CD14-positive monocyte (primary cell): ENCODE measurements at regions not wholly inside any gene's neighbourhood (a gene's known extent, or its start where the extent isn't known, plus 50 kb on each side); places are given as distances from the start of the nearest gene placed in this dataset.
A peak's percentile ranks its signal among the peaks of the same experiment; 100 is the strongest.

ENCODE experiments used
- DNase-seq, 3 donors: peaks; one replicate each; pipeline ENCODE4 v3.0.0-alpha.2; 2011 to 2022
- H2AFZ ChIP-seq: 2 replicates; pipeline ENCODE4 v1.6.0; 2012; ENCODE audit warnings: mild to moderate bottlenecking, low read depth, low read length, inconsistent platforms; ENCODE audit not compliant: insufficient read depth, poor library complexity, severe bottlenecking
- H3K27ac ChIP-seq, 2 donors: 1 replicate in 1 of 2; 2 replicates in 1 of 2; pipeline ENCODE4 v1.5.1; 2012 to 2013; ENCODE audit warnings: low read length in 2 of 2, control low read depth in 1 of 2, inconsistent platforms in 1 of 2, low read depth in 1 of 2, mild to moderate bottlenecking in 1 of 2
- H3K27me3 ChIP-seq, 2 donors: one replicate each; pipeline versions ENCODE4 v1.6.0 to v1.6.1; 2011 to 2013; ENCODE audit warnings: low read length in 2 of 2; ENCODE audit not compliant: control insufficient read depth in 2 of 2, insufficient read depth in 2 of 2
- H3K36me3 ChIP-seq, 2 donors: replicated peaks in 1 of 2; 1 replicate in 1 of 2; 2 replicates in 1 of 2; pipeline versions ENCODE4 v1.5.1 to v1.6.1; 2012 to 2013; ENCODE audit warnings: low read length in 2 of 2, control low read depth in 1 of 2, inconsistent platforms in 1 of 2, mild to moderate bottlenecking in 1 of 2; ENCODE audit not compliant: insufficient read depth in 2 of 2, control insufficient read depth in 1 of 2
- H3K4me1 ChIP-seq, 2 donors: 1 replicate in 1 of 2; 2 replicates in 1 of 2; pipeline versions ENCODE4 v1.5.1 to v1.6.1; 2012 to 2013; ENCODE audit warnings: low read length in 2 of 2, control low read depth in 1 of 2, inconsistent platforms in 1 of 2, mild to moderate bottlenecking in 1 of 2, moderate library complexity in 1 of 2; ENCODE audit not compliant: insufficient read depth in 2 of 2, control insufficient read depth in 1 of 2
- H3K4me2 ChIP-seq: replicated peaks from 2 replicates; pipeline ENCODE3; 2012; ENCODE audit warnings: low read length, moderate library complexity, mild to moderate bottlenecking; ENCODE audit not compliant: poor library complexity, severe bottlenecking; ENCODE audit errors: extremely low read depth
- H3K4me3 ChIP-seq, 3 experiments: fragments of 200-600 bp in 1 of 3; sonication (generic) in 1 of 3; replicated peaks in 1 of 3; 1 replicate in 2 of 3; 2 replicates in 1 of 3; pipeline ENCODE4 v1.5.1; 2011 to 2013; ENCODE audit warnings: low read length in 3 of 3, mild to moderate bottlenecking in 3 of 3, control low read depth in 2 of 3, low read depth in 2 of 3, inconsistent platforms in 1 of 3, moderate library complexity in 1 of 3
- H3K79me2 ChIP-seq: 2 replicates; pipeline ENCODE4 v1.6.0; 2012; ENCODE audit warnings: mild to moderate bottlenecking, control low read depth, inconsistent platforms, low read length, moderate library complexity; ENCODE audit not compliant: insufficient read depth
- H3K9ac ChIP-seq: 2 replicates; pipeline ENCODE4 v1.6.0; 2017; ENCODE audit warnings: low read length, mild to moderate bottlenecking; ENCODE audit not compliant: insufficient read depth, poor library complexity, severe bottlenecking
- H3K9me3 ChIP-seq, 2 donors: replicated peaks in 1 of 2; 1 replicate in 1 of 2; 2 replicates in 1 of 2; pipeline versions ENCODE4 v1.5.1 to v1.6.1; 2012 to 2013; ENCODE audit warnings: low read length in 2 of 2, control low read depth in 1 of 2; ENCODE audit not compliant: control insufficient read depth in 1 of 2, insufficient read depth in 1 of 2
- H4K20me1 ChIP-seq: 2 replicates; pipeline ENCODE4 v1.6.0; 2012; ENCODE audit warnings: mild to moderate bottlenecking, low read length, control low read depth, moderate library complexity; ENCODE audit not compliant: insufficient read depth
- H3K27ac Mint-ChIP-seq, 7 donors: one replicate each; pipeline ENCODE4 v1.8.0; 2020; ENCODE audit warnings: mild to moderate bottlenecking in 7 of 7, mixed read lengths in 7 of 7, moderate library complexity in 6 of 7, inconsistent platforms in 2 of 7
- H3K27me3 Mint-ChIP-seq, 3 donors: one replicate each; pipeline ENCODE4 v1.8.0; 2021 to 2022; ENCODE audit warnings: low read depth in 3 of 3, mild to moderate bottlenecking in 3 of 3, mixed read lengths in 3 of 3, moderate library complexity in 3 of 3, inconsistent platforms in 1 of 3
- H3K36me3 Mint-ChIP-seq, 2 donors: one replicate each; pipeline ENCODE4 v1.8.0; 2020; ENCODE audit warnings: mixed read lengths in 2 of 2, inconsistent platforms in 1 of 2, mild to moderate bottlenecking in 1 of 2
- H3K4me1 Mint-ChIP-seq: one replicate; pipeline ENCODE4 v1.8.0; 2020; ENCODE audit warnings: mild to moderate bottlenecking, mixed read lengths
- H3K4me3 Mint-ChIP-seq, 2 donors: one replicate each; pipeline ENCODE4 v1.8.0; 2020; ENCODE audit warnings: mild to moderate bottlenecking in 2 of 2, mixed read lengths in 2 of 2, moderate library complexity in 1 of 2
- H3K9me3 Mint-ChIP-seq, 7 donors: one replicate each; pipeline ENCODE4 v1.8.0; 2020 to 2022; ENCODE audit warnings: mixed read lengths in 7 of 7, mild to moderate bottlenecking in 6 of 7, moderate library complexity in 6 of 7, inconsistent platforms in 2 of 7
- CTCF ChIP-seq: fragments of 200-600 bp; IDR thresholded peaks from one replicate; pipeline ENCODE4 v1.8.0; 2022; ENCODE audit warnings: antibody characterized with exemption, mild to moderate bottlenecking
- WGBS: methylation state at CpG from one replicate; pipeline ENCODE4 v1.1.5; 2013; ENCODE audit warnings: missing lambda C conversion rate; ENCODE audit not compliant: insufficient coverage; 5-methylcytosine and 5-hydroxymethylcytosine counted together
- intact Hi-C, 2 donors: fragments of 100-400 bp; cut with micrococcal nuclease; formaldehyde crosslinking; loops; one replicate each; pipeline versions ENCODE4 v1.15.0 to v1.15.1; 2023

- peak overlapping the region; percentile 11 for H2AFZ ChIP-seq
- 3% methylated on average over 38 of the region's 60 CpGs for WGBS
- Mint-ChIP-seq H3K4me1 (peaks cover 40% of the 10 kb centered on the region), H3K9me3 (peaks cover 0 to 42% (median 20%) of the 10 kb centered on the region in 7 donors), H3K4me3 (peak overlapping the region; percentile 68 to 97), H3K36me3 (peaks cover 6 to 13% of the 10 kb centered on the region in 2 donors), H3K27ac (no peak overlapping the region), H3K27me3 (peaks cover 74 to 88% (median 77%) of the 10 kb centered on the region in 3 donors)
- no peaks in the 10 kb centered on the region for H4K20me1 ChIP-seq
- no peak overlapping the region for H3K27ac ChIP-seq
- no peaks in the 10 kb centered on the region for H3K36me3 ChIP-seq
- H3K4me3 ChIP-seq, result peak overlapping the region in 1 of 3 experiments; percentile 76
- H3K9me3 ChIP-seq, result peaks cover 0 to 21% of the 10 kb centered on the region in 2 donors
- H3K4me1 ChIP-seq, result peaks cover 33 to 38% of the 10 kb centered on the region in 2 donors
- H3K4me2 ChIP-seq, result peak overlapping the region; percentile 73
- no peak overlapping the region for H3K9ac ChIP-seq
- peaks cover 71 to 88% of the 10 kb centered on the region in 2 donors for H3K27me3 ChIP-seq
- DNase-seq, result no peak
- no peak for TF ChIP-seq CTCF
- H3K79me2 ChIP-seq, result no peaks in the 10 kb centered on the region
- intact Hi-C loops, result loop anchor here in 1 of 2 donors (5.0 kb wide), 1 partner anchor 1688 kb away; no protein-coding TSS in a partner anchor
These were observed 303.0 kb downstream of the PARP8 start for GRCh38 chr5:50969151-50970031.

GRCh38 chr5:50975840-50976239 lies 309.4 kb downstream of the PARP8 start:
- peaks cover 9 to 38% (median 17%) of the 10 kb centered on the region in 3 donors for H3K27me3 Mint-ChIP-seq
- Histone ChIP-seq H3K4me2 (no peak overlapping the region), H3K79me2 (no peaks in the 10 kb centered on the region), H4K20me1 (no peaks in the 10 kb centered on the region), H3K4me3 (no peak overlapping the region), H3K27ac (no peak overlapping the region), H3K36me3 (no peaks in the 10 kb centered on the region), H3K9ac (no peak overlapping the region), H3K9me3 (no peaks in the 10 kb centered on the region), H3K4me1 (no peaks in the 10 kb centered on the region), H2AFZ (no peak overlapping the region), H3K27me3 (peaks cover 20 to 39% of the 10 kb centered on the region in 2 donors)
- no peaks in the 10 kb centered on the region for H3K4me1 Mint-ChIP-seq
- no peak overlapping the region for H3K4me3 Mint-ChIP-seq
- peaks cover 0 to 3% (median 0%) of the 10 kb centered on the region in 7 donors for H3K9me3 Mint-ChIP-seq
- 88% methylated on average over 2 of the region's 2 CpGs for WGBS
- DNase-seq, result no peak
- H3K27ac Mint-ChIP-seq, result no peak overlapping the region
- no peaks in the 10 kb centered on the region for H3K36me3 Mint-ChIP-seq
- TF ChIP-seq CTCF, result no peak
- intact Hi-C loops, result no loop called here
